ENCODE measurements at regions not wholly inside any gene's neighbourhood (a gene's known extent, or its start where the extent isn't known, plus 50 kb on each side); places are given as distances from the start of the nearest gene placed in this dataset.

DNA sequence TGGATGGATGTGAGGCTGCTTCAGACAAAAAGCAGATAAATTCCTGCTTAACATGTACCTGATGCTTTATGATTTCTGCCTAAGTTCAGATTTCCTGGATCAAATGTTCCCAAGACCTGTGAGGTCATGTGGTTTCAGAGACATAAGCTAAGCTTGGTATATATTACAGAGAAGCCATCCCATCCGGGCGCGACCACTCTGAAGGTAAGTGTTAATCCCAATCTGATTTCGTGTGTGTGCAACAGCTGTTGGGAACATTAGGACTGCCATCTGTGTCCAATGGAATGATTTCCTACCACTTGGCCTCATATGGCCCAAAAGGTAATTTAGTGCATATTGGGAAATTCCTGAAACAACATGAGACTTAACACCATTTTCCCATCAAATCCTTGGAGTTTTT, 199.1 kb downstream of the HS3ST3B1 start (continued):
- TF ChIP-seq, protein P1, sequence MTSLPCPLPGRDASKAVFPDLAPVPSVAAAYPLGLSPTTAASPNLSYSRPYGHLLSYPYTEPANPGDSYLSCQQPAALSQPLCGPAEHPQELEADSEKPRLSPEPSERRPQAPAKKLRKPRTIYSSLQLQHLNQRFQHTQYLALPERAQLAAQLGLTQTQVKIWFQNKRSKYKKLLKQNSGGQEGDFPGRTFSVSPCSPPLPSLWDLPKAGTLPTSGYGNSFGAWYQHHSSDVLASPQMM (CRISPR knock-in tag; IDR thresholded peaks at IDR 0.05), result no peak
- TF ChIP-seq CBFA2T2 (conservative IDR thresholded peaks at IDR 0.05), result no peak

DNA sequence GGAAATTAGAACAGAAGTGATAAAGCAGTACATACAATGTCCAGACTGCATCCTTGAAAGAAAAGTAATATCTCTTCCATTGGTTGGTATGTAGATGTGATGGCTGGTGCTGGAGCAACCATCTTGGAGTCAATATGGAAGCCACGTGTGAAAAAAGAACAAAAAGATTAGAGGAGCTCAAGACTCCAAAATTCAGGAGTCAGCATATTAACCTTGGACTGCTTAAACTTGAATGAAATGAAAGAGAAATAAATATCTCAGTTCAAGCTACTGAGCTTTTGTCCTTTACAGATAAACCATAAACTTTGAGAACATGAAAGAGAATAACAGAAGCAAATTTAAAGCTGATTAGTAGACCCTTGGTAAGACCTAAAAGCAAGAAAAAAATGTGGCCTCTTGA, 197.9 kb downstream of the HS3ST3B1 start:
- no peaks in the 10 kb centered on the region; a peak in 1 of 5 replicates for H3K27me3 ChIP-seq (ENCODE audit: control insufficient read depth in 2 of 2, insufficient read depth in 2 of 2, low read length in 2 of 2)
- H3K4me1 ChIP-seq (replicated peaks in 1 of 2; ENCODE audit: control insufficient read depth in 2 of 2, insufficient read depth in 2 of 2, low read length in 2 of 2), result no peaks in the 10 kb centered on the region
- DNase-seq (ENCODE audit: extremely low read depth in 1 of 4, low spot score in 3 of 4) (no peak), FAIRE-seq (no peak), ATAC-seq (no peak)
- no peaks in the 10 kb centered on the region for H3K79me2 ChIP-seq (ENCODE audit: control insufficient read depth, insufficient read depth, low read length)
- H2AFZ ChIP-seq (ENCODE audit: low read depth, low read length), result no peak overlapping the region
- no peak overlapping the region for H3K9ac ChIP-seq (ENCODE audit: insufficient read depth in 1 of 2, low read depth in 2 of 2, low read length in 2 of 2)
- no peak for TF ChIP-seq NFIX (CRISPR knock-in tag; IDR thresholded peaks at IDR 0.05; ENCODE audit: low read depth)
- TF ChIP-seq MAFF (IDR thresholded peaks at IDR 0.05; ENCODE audit: low read length), result 0 out of 2 replicates have a peak, but pooled peaks have one; percentile 12
- no peak for TF ChIP-seq POLR2AphosphoS2 (IDR thresholded peaks at IDR 0.05; ENCODE audit: low read length)
- no peak for TF ChIP-seq ZNF436 (CRISPR knock-in tag; IDR thresholded peaks at IDR 0.05)
- no peak for TF ChIP-seq XRCC5 (IDR thresholded peaks at IDR 0.05; ENCODE audit: low read depth, low read length)
- TF ChIP-seq TCF7L2 (IDR thresholded peaks at IDR 0.05; ENCODE audit: low read depth, low read length), result no peak
- TF ChIP-seq ZNF316 (IDR thresholded peaks at IDR 0.05), result peak; percentile 26; the same call in 1 of the 2 replicates
- no peak for TF ChIP-seq TAF1 (IDR thresholded peaks at IDR 0.05; ENCODE audit: control insufficient read depth, extremely low read depth, insufficient read depth, low read length, severe bottlenecking)
- no peak for TF ChIP-seq ZSCAN29 (IDR thresholded peaks at IDR 0.05)
- TF ChIP-seq ZNF140 (CRISPR knock-in tag; IDR thresholded peaks at IDR 0.05), result no peak
- TF ChIP-seq BHLHE40 (IDR thresholded peaks at IDR 0.05; ENCODE audit: low read length), result no peak
- no peak for TF ChIP-seq CHCHD3 (CRISPR knock-in tag; IDR thresholded peaks at IDR 0.05)
- H3K9me1 ChIP-seq (ENCODE audit: control insufficient read depth, insufficient read depth, low read length), result no peaks in the 10 kb centered on the region
- CTCF ChIA-PET (ENCODE audit: low intra/inter-chr PET ratio), result no interaction called here
- no peaks in the 10 kb centered on the region for H3K9me3 ChIP-seq (replicated peaks; ENCODE audit: control insufficient read depth, insufficient read depth, low read depth, low read length)
- H3K27ac ChIP-seq (ENCODE audit: extremely low read depth, low read depth, low read length), result no peak overlapping the region
- in situ Hi-C loops (cut with MboI) (no loop called here), intact Hi-C loops (cut with micrococcal nuclease) (no loop called here)
- no peaks in the 10 kb centered on the region for H4K20me1 ChIP-seq (replicated peaks; ENCODE audit: control insufficient read depth, insufficient read depth, low read length)
- POLR2A ChIA-PET, result no interaction called here
- H3K36me3 ChIP-seq (ENCODE audit: control insufficient read depth, insufficient read depth, low read length), result no peaks in the 10 kb centered on the region
- no peak overlapping the region for H3K4me2 ChIP-seq (ENCODE audit: insufficient read depth, low read length)
- 0% methylated on average over 1 of the region's 1 CpG for WGBS (ENCODE audit: insufficient coverage, low coverage, missing lambda C conversion rate)
- no TSS peak for BruUV-seq (replicated peaks)
- no peak overlapping the region for H3K4me3 ChIP-seq
